Smooth muscle cell (in vitro differentiated cells): ENCODE measurements at regions not wholly inside any gene's neighbourhood (a gene's known extent, or its start where the extent isn't known, plus 50 kb on each side); places are given as distances from the start of the nearest gene placed in this dataset.

Experiments used
- DNase-seq: peaks from one replicate; lab custom pipeline; 2025; ENCODE audit not compliant: unreplicated experiment; lab: John Stamatoyannopoulos, UW
- H2AFZ ChIP-seq: fragments of 200-600 bp; sonication (generic); 2 replicates; pipeline ENCODE4 v1.6.0; 2016; ENCODE audit warnings: antibody characterized with exemption, low read depth, mild to moderate bottlenecking
- H3F3A ChIP-seq: fragments of 200-600 bp; sonication (generic); 2 replicates; pipeline ENCODE4 v1.6.0; 2017; ENCODE audit warnings: antibody characterized with exemption, low read depth
- H3K27ac ChIP-seq: fragments of 200-600 bp; sonication (generic); 2 replicates; pipeline ENCODE4 v1.5.1; 2016; ENCODE audit warnings: low read depth, mild to moderate bottlenecking
- H3K27me3 ChIP-seq: fragments of 200-600 bp; sonication (generic); 2 replicates; pipeline ENCODE4 v1.6.1; 2016; ENCODE audit warnings: low read depth, mild to moderate bottlenecking
- H3K36me3 ChIP-seq: fragments of 200-600 bp; sonication (generic); 2 replicates; pipeline ENCODE4 v1.5.1; 2016; ENCODE audit warnings: low read depth
- H3K4me1 ChIP-seq: fragments of 200-600 bp; sonication (generic); 2 replicates; pipeline ENCODE4 v1.5.1; 2016; ENCODE audit warnings: low read depth
- H3K4me2 ChIP-seq: fragments of 200-600 bp; sonication (generic); 2 replicates; pipeline ENCODE4 v1.6.0; 2016; ENCODE audit warnings: mild to moderate bottlenecking
- H3K4me3 ChIP-seq: fragments of 200-600 bp; sonication (generic); 2 replicates; pipeline ENCODE4 v1.5.1; 2016; ENCODE audit warnings: mild to moderate bottlenecking
- H3K79me2 ChIP-seq: fragments of 200-600 bp; sonication (generic); 2 replicates; pipeline ENCODE4 v1.6.0; 2016; ENCODE audit warnings: low read depth, mild to moderate bottlenecking
- H3K9ac ChIP-seq: fragments of 200-600 bp; sonication (generic); 2 replicates; pipeline ENCODE4 v1.6.0; 2016; ENCODE audit warnings: low read depth
- H3K9me3 ChIP-seq: fragments of 200-600 bp; sonication (generic); replicated peaks from 2 replicates; pipeline ENCODE4 v1.5.1; 2016; ENCODE audit warnings: low read depth
- H4K20me1 ChIP-seq: fragments of 200-600 bp; sonication (generic); 2 replicates; pipeline ENCODE4 v1.6.0; 2016; ENCODE audit warnings: low read depth
- CTCF ChIP-seq: fragments of 200-600 bp; sonication (generic); IDR thresholded peaks from 2 replicates; pipeline ENCODE4 v1.5.1; 2017; ENCODE audit warnings: borderline replicate concordance, mild to moderate bottlenecking, antibody characterized with exemption; ENCODE audit not compliant: insufficient read depth, poor library complexity, severe bottlenecking
- WGBS: methylation state at CpG from one replicate; pipeline ENCODE4 v1.1.7; 2016; ENCODE audit warnings: low lambda C conversion rate; 5-methylcytosine and 5-hydroxymethylcytosine counted together

GRCh38 chr4:45778514-45778913 lies 345.3 kb downstream of the GABRG1 start:
- Histone ChIP-seq H3K27ac (no peak overlapping the region), H3K4me2 (no peak overlapping the region), H3K27me3 (no peaks in the 10 kb centered on the region), H3K4me3 (no peak overlapping the region), H3K9me3 (no peaks in the 10 kb centered on the region), H3K79me2 (no peaks in the 10 kb centered on the region), H4K20me1 (no peaks in the 10 kb centered on the region), H2AFZ (no peak overlapping the region), H3K4me1 (no peaks in the 10 kb centered on the region), H3K36me3 (no peaks in the 10 kb centered on the region), H3K9ac (no peak overlapping the region), H3F3A (no peaks in the 10 kb centered on the region)
- 94% methylated on average over 1 of the region's 1 CpG for WGBS
- DNase-seq = no peak
- no peak for TF ChIP-seq CTCF

GRCh38 chr4:45776146-45776545 lies 347.7 kb downstream of the GABRG1 start:
- no peak overlapping the region for H2AFZ ChIP-seq
- H3K27ac ChIP-seq = no peak overlapping the region
- H3K36me3 ChIP-seq = no peaks in the 10 kb centered on the region
- H3K4me1 ChIP-seq = no peaks in the 10 kb centered on the region
- no peaks in the 10 kb centered on the region for H3K9me3 ChIP-seq
- H3F3A ChIP-seq = no peaks in the 10 kb centered on the region
- no peak for TF ChIP-seq CTCF
- H3K4me3 ChIP-seq = no peak overlapping the region
- no peaks in the 10 kb centered on the region for H3K27me3 ChIP-seq
- no peaks in the 10 kb centered on the region for H3K79me2 ChIP-seq
- no peak for DNase-seq
- 90% methylated on average over 2 of the region's 2 CpGs for WGBS
- H4K20me1 ChIP-seq = no peaks in the 10 kb centered on the region
- H3K9ac ChIP-seq = no peak overlapping the region
- no peak overlapping the region for H3K4me2 ChIP-seq

GRCh38 chr4:45770958-45771357 lies 352.9 kb downstream of the GABRG1 start:
- Histone ChIP-seq H3K9ac (no peak overlapping the region), H3K4me2 (no peak overlapping the region), H3K9me3 (no peaks in the 10 kb centered on the region), H3K4me3 (no peak overlapping the region), H3K27ac (no peak overlapping the region), H3K4me1 (no peaks in the 10 kb centered on the region), H4K20me1 (no peaks in the 10 kb centered on the region), H3F3A (no peaks in the 10 kb centered on the region), H3K36me3 (no peaks in the 10 kb centered on the region), H3K27me3 (no peaks in the 10 kb centered on the region), H2AFZ (no peak overlapping the region), H3K79me2 (no peaks in the 10 kb centered on the region)
- 86% methylated on average over 3 of the region's 3 CpGs for WGBS
- TF ChIP-seq CTCF = no peak
- DNase-seq = no peak

- Histone ChIP-seq H3K9ac (no peak overlapping the region), H3K4me2 (no peak overlapping the region), H3F3A (no peaks in the 10 kb centered on the region), H3K9me3 (no peaks in the 10 kb centered on the region), H3K27ac (no peak overlapping the region), H2AFZ (no peak overlapping the region), H3K4me1 (no peaks in the 10 kb centered on the region), H3K79me2 (no peaks in the 10 kb centered on the region), H4K20me1 (no peaks in the 10 kb centered on the region), H3K4me3 (no peak overlapping the region), H3K27me3 (no peaks in the 10 kb centered on the region), H3K36me3 (no peaks in the 10 kb centered on the region)
- WGBS = 79% methylated on average over 1 of the region's 1 CpG
- no peak for DNase-seq
- no peak for TF ChIP-seq CTCF
These were observed 358.3 kb downstream of the GABRG1 start for GRCh38 chr4:45765521-45765920.
